A673 (cell line): ENCODE measurements at regions not wholly inside any gene's neighbourhood (a gene's known extent, or its start where the extent isn't known, plus 50 kb on each side); places are given as distances from the start of the nearest gene placed in this dataset.

ENCODE experiments used
- BruUV-seq: library from RNA; stranded (reverse); fragments of 400-500 nt; replicated peaks from 2 replicates; lab custom pipeline; 2021; lab: Mats Ljungman, UMichigan
- CTCF ChIA-PET: fragments of 300-600 bp; sonication (Branson Sonifier 250); formaldehyde crosslinking; loops from one replicate; lab custom pipeline; 2022; ENCODE audit warnings: antibody characterized with exemption; lab: Charles Lee
- POLR2A ChIA-PET: fragments of 300-600 bp; sonication (Branson Sonifier 250); formaldehyde crosslinking; loops from one replicate; lab custom pipeline; 2022; ENCODE audit warnings: antibody characterized with exemption; ENCODE audit not compliant: low non-redundant PET; lab: Charles Lee
- DNase-seq: peaks from one replicate; pipeline ENCODE4 v3.0.0-alpha.2; 2015; ENCODE audit warnings: low spot score
- H3K27ac ChIP-seq: fragments of 200-600 bp; sonication (generic); 2 replicates; pipeline ENCODE4 v1.5.1; 2016; ENCODE audit warnings: mixed run types, low read depth, mild to moderate bottlenecking, mixed read lengths, antibody characterized with exemption, low read length; ENCODE audit not compliant: poor library complexity, severe bottlenecking
- H3K27me3 ChIP-seq: fragments of 200-600 bp; sonication (generic); replicated peaks from 2 replicates; pipeline ENCODE4 v1.6.1; 2017; ENCODE audit warnings: mixed run types, low read depth, mild to moderate bottlenecking, mixed read lengths, antibody characterized with exemption, low read length; ENCODE audit not compliant: insufficient read depth, poor library complexity
- H3K36me3 ChIP-seq: fragments of 200-600 bp; sonication (generic); 2 replicates; pipeline ENCODE4 v1.6.1; 2016; ENCODE audit warnings: mixed run types, mild to moderate bottlenecking, mixed read lengths, antibody characterized with exemption, low read length; ENCODE audit not compliant: insufficient read depth, poor library complexity, severe bottlenecking
- H3K4me1 ChIP-seq: fragments of 200-600 bp; sonication (generic); 2 replicates; pipeline ENCODE4 v1.6.1; 2017; ENCODE audit warnings: mixed run types, mild to moderate bottlenecking, mixed read lengths, antibody characterized with exemption, low read length; ENCODE audit not compliant: insufficient read depth, poor library complexity, severe bottlenecking
- H3K4me3 ChIP-seq: fragments of 200-600 bp; sonication (generic); 2 replicates; pipeline ENCODE4 v1.5.1; 2016; ENCODE audit warnings: low read depth, mixed run types, mild to moderate bottlenecking, mixed read lengths, low read length; ENCODE audit not compliant: poor library complexity, severe bottlenecking
- H3K9me3 ChIP-seq: fragments of 200-600 bp; sonication (generic); 2 replicates; pipeline ENCODE4 v1.6.1; 2016; ENCODE audit warnings: mixed run types, low read depth, mild to moderate bottlenecking, mixed read lengths, antibody characterized with exemption, low read length; ENCODE audit not compliant: poor library complexity, severe bottlenecking
- CTCF ChIP-seq: fragments of 300-800, 200-600 bp; sonication (generic); conservative IDR thresholded peaks from 2 replicates; pipeline ENCODE4 v1.5.1; 2017; ENCODE audit warnings: low read depth, mild to moderate bottlenecking, antibody characterized with exemption, low read length, moderate library complexity, mixed read lengths
- EZH2 ChIP-seq: fragments of 200-600 bp; sonication (generic); IDR thresholded peaks from 2 replicates; pipeline ENCODE4 v1.6.1; 2017; ENCODE audit warnings: borderline replicate concordance, low read depth, mild to moderate bottlenecking, mixed read lengths, antibody characterized with exemption, low read length; ENCODE audit not compliant: poor library complexity, severe bottlenecking
- intact Hi-C: fragments of 100-400 bp; cut with micrococcal nuclease; formaldehyde crosslinking; loops from one replicate; pipeline ENCODE4 v1.10.0; 2022; ENCODE audit not compliant: unreplicated experiment

- CTCF ChIA-PET: no interaction called here
These were observed 525.3 kb upstream of the PPP2R3A start for GRCh38 chr3:135440233-135440632.

GRCh38 chr3:135440746-135441145 is 524.8 kb upstream of the PPP2R3A start:
- BruUV-seq: no TSS peak
- no peak for DNase-seq
- H3K9me3 ChIP-seq: no peaks in the 10 kb centered on the region
- H3K27me3 ChIP-seq: peaks cover 23% of the 10 kb centered on the region
- no peak overlapping the region for H3K27ac ChIP-seq
- no peaks in the 10 kb centered on the region for H3K4me1 ChIP-seq
- TF ChIP-seq CTCF (no peak), EZH2 (no peak)
- no peaks in the 10 kb centered on the region for H3K36me3 ChIP-seq
- no peak overlapping the region for H3K4me3 ChIP-seq
- POLR2A ChIA-PET: no interaction called here
- intact Hi-C loops: no loop called here
- CTCF ChIA-PET: no interaction called here

More at GRCh38 chr3:135440233-135440632, 525.3 kb upstream of the PPP2R3A start:
- Histone ChIP-seq H3K27me3 (peaks cover 18% of the 10 kb centered on the region), H3K36me3 (no peaks in the 10 kb centered on the region), H3K4me3 (no peak overlapping the region), H3K9me3 (no peaks in the 10 kb centered on the region), H3K4me1 (no peaks in the 10 kb centered on the region), H3K27ac (no peak overlapping the region)
- BruUV-seq: no TSS peak
- intact Hi-C loops: no loop called here
- POLR2A ChIA-PET: no interaction called here
- DNase-seq: no peak
- no peak for TF ChIP-seq EZH2
- TF ChIP-seq CTCF: no peak

GRCh38 chr3:135444058-135444457 is 521.5 kb upstream of the PPP2R3A start:
- Histone ChIP-seq H3K4me1 (no peaks in the 10 kb centered on the region), H3K27me3 (peaks cover 36% of the 10 kb centered on the region), H3K4me3 (no peak overlapping the region), H3K9me3 (no peaks in the 10 kb centered on the region), H3K27ac (no peak overlapping the region), H3K36me3 (no peaks in the 10 kb centered on the region)
- TF ChIP-seq CTCF (no peak), EZH2 (no peak)
- intact Hi-C loops: no loop called here
- DNase-seq: no peak
- POLR2A ChIA-PET: no interaction called here
- CTCF ChIA-PET: no interaction called here
- no TSS peak for BruUV-seq
